ENCODE measurements at regions not wholly inside any gene's neighbourhood (a gene's known extent, or its start where the extent isn't known, plus 50 kb on each side); places are given as distances from the start of the nearest gene placed in this dataset.

DNA sequence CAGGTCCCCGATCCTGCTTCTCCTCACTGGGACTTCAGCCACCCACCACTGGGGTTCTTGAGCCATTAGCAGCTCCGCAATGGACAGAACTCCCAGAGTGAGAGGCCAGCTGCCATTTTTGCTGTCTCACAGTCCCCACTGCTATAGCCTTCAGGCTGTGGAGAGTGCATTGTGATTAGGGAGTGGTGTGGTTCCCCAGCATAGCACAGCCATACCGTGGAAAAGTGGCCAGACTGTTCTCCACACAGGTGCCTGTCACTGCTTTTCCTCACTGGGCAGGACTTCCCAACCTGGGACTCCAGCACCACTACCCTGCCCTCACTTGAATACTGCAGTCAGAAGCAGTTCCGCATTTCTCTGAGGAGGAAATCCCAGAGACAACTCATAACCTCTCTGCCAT lies 270.3 kb upstream of the DCBLD2 start:
- DNase-seq, result no peak
- Histone ChIP-seq H3K27ac (no peak overlapping the region), H3K4me3 (no peak overlapping the region), H3K9me3 (no peaks in the 10 kb centered on the region), H3K4me1 (no peaks in the 10 kb centered on the region), H3K36me3 (no peaks in the 10 kb centered on the region), H3K27me3 (no peaks in the 10 kb centered on the region)
- intact Hi-C loops (cut with DNase I), result no loop called here
- 83% methylated on average over 2 of the region's 4 CpGs; no CpG with 5 or more reads in 1 of the 2 donors for WGBS, 2 donors
- no peak for TF ChIP-seq POLR2A (IDR thresholded peaks at IDR 0.05)
- TF ChIP-seq, protein P1, sequence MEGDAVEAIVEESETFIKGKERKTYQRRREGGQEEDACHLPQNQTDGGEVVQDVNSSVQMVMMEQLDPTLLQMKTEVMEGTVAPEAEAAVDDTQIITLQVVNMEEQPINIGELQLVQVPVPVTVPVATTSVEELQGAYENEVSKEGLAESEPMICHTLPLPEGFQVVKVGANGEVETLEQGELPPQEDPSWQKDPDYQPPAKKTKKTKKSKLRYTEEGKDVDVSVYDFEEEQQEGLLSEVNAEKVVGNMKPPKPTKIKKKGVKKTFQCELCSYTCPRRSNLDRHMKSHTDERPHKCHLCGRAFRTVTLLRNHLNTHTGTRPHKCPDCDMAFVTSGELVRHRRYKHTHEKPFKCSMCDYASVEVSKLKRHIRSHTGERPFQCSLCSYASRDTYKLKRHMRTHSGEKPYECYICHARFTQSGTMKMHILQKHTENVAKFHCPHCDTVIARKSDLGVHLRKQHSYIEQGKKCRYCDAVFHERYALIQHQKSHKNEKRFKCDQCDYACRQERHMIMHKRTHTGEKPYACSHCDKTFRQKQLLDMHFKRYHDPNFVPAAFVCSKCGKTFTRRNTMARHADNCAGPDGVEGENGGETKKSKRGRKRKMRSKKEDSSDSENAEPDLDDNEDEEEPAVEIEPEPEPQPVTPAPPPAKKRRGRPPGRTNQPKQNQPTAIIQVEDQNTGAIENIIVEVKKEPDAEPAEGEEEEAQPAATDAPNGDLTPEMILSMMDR (IDR thresholded peaks at IDR 0.05), result no peak

- 87 to 89% methylated on average over 4 to 5 of the region's 6 CpGs for WGBS, 2 donors
- no peak overlapping the region for H3K27ac ChIP-seq
- H3K4me1 ChIP-seq, result no peaks in the 10 kb centered on the region
- TF ChIP-seq, protein P1 (IDR thresholded peaks at IDR 0.05), result no peak
- no peak for TF ChIP-seq POLR2A (IDR thresholded peaks at IDR 0.05)
- H3K4me3 ChIP-seq, result no peak overlapping the region
- intact Hi-C loops (cut with DNase I), result no loop called here
- no peaks in the 10 kb centered on the region for H3K9me3 ChIP-seq
- DNase-seq, result no peak
- H3K36me3 ChIP-seq, result no peaks in the 10 kb centered on the region
- H3K27me3 ChIP-seq, result no peaks in the 10 kb centered on the region
These were observed 269.5 kb upstream of the DCBLD2 start for GRCh38 chr3:99170867-99171517.

DNA sequence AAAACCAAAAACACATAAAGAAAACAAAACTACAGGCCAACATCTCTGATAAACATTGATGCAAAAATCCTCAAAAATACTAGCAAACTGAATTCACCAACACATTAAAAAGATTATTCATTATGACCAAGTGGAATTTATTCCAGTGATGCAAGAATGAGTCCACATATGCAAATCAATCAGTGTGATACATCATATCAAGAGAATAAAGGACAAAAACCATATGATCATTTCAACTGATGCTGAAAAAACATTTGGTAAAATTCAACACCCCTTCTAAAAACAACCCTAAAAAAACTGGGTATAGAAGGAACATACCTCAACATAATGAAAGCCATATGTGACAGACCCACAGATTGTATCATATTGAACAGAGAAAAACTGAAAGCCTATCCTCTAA lies 265.6 kb upstream of the DCBLD2 start:
- Histone ChIP-seq H3K4me3 (no peak overlapping the region), H3K36me3 (no peaks in the 10 kb centered on the region), H3K9me3 (no peaks in the 10 kb centered on the region), H3K27me3 (no peaks in the 10 kb centered on the region), H3K4me1 (no peaks in the 10 kb centered on the region), H3K27ac (no peak overlapping the region)
- TF ChIP-seq, protein P1 (IDR thresholded peaks at IDR 0.05), result no peak
- TF ChIP-seq POLR2A (IDR thresholded peaks at IDR 0.05), result no peak
- intact Hi-C loops (cut with DNase I), result no loop called here
- no peak for DNase-seq

DNA sequence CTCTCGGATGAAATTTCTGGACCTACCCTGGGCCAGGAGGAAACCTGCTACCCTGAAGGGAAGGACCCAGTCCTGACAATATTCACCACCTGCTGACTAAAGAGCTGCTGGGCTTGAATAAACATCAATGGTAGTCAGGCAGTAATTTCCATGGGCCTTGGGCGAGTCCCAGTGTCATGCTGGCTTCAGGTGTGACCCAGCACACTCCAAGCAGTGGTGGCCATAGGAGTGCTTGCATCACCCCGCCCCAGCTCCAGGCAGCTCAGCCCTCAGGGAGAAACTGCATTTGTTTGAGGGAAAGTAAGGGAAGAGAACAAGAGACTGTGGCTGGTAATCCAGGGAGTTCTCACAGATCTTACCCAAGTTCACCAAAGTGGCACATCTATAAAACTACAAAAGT lies 261.8 kb upstream of the DCBLD2 start:
- Histone ChIP-seq H3K9me3 (peaks cover 0 to 14% (median 13%) of the 10 kb centered on the region in 3 donors), H3K36me3 (no peaks in the 10 kb centered on the region), H3K4me3 (no peak overlapping the region), H3K4me1 (no peaks in the 10 kb centered on the region), H3K27ac (no peak overlapping the region), H3K27me3 (no peaks in the 10 kb centered on the region)
- TF ChIP-seq, protein P1 (IDR thresholded peaks at IDR 0.05), result no peak
- no peak for TF ChIP-seq POLR2A (IDR thresholded peaks at IDR 0.05)
- DNase-seq, result no peak
- intact Hi-C loops (cut with DNase I), result no loop called here
- 80% methylated on average over 1 of the region's 3 CpGs; no CpG with 5 or more reads in 1 of the 2 donors for WGBS, 2 donors

GRCh38 chr3:99159220-99159762 lies 257.8 kb upstream of the DCBLD2 start:
- no peaks in the 10 kb centered on the region for H3K36me3 ChIP-seq
- DNase-seq, result no peak
- H3K4me3 ChIP-seq, result no peak overlapping the region
- no peak for TF ChIP-seq POLR2A (IDR thresholded peaks at IDR 0.05)
- TF ChIP-seq, protein P1 (IDR thresholded peaks at IDR 0.05), result no peak
- no peak overlapping the region for H3K27ac ChIP-seq
- H3K4me1 ChIP-seq, result no peaks in the 10 kb centered on the region
- peaks cover 0 to 18% (median 13%) of the 10 kb centered on the region in 3 donors for H3K9me3 ChIP-seq
- intact Hi-C loops (cut with DNase I), result no loop called here
- no peaks in the 10 kb centered on the region for H3K27me3 ChIP-seq

Measured in esophagus squamous epithelium (tissue), 5 donors.